ENCODE measurements at regions not wholly inside any gene's neighbourhood (a gene's known extent, or its start where the extent isn't known, plus 50 kb on each side); places are given as distances from the start of the nearest gene placed in this dataset.

- H3K36me3 Mint-ChIP-seq (ENCODE audit: low read depth), result no peaks in the 10 kb centered on the region
- H3K9me3 Mint-ChIP-seq, result peaks cover 5% of the 10 kb centered on the region; the same call in 1 of the 2 replicates
- no peaks in the 10 kb centered on the region; the same call in 1 of the 2 replicates for H3K4me1 Mint-ChIP-seq (ENCODE audit: low read depth)
- no peak for DNase-seq
- H3K27me3 Mint-ChIP-seq (ENCODE audit: insufficient read depth), result peaks cover 4% of the 10 kb centered on the region; the same call in 1 of the 2 replicates
- H3K4me3 Mint-ChIP-seq, result no peak overlapping the region
- no peak for TF ChIP-seq CTCF (IDR thresholded peaks at IDR 0.05)
- no peak overlapping the region for H3K27ac Mint-ChIP-seq
These were observed 204.7 kb upstream of the GOT2 start for GRCh38 chr16:58938811-58939210.

GRCh38 chr16:58937661-58938060 is 203.5 kb upstream of the GOT2 start:
- Mint-ChIP-seq H3K4me1 (ENCODE audit: low read depth) (no peaks in the 10 kb centered on the region; the same call in 1 of the 2 replicates), H3K9me3 (peaks cover 9% of the 10 kb centered on the region; the same call in 1 of the 2 replicates), H3K4me3 (no peak overlapping the region), H3K36me3 (ENCODE audit: low read depth) (no peaks in the 10 kb centered on the region), H3K27ac (no peak overlapping the region), H3K27me3 (ENCODE audit: insufficient read depth) (peaks cover 4% of the 10 kb centered on the region; the same call in 1 of the 2 replicates)
- no peak for TF ChIP-seq CTCF (IDR thresholded peaks at IDR 0.05)
- DNase-seq, result no peak

GRCh38 chr16:58933186-58933585 is 199.1 kb upstream of the GOT2 start:
- Mint-ChIP-seq H3K4me1 (ENCODE audit: low read depth) (no peaks in the 10 kb centered on the region; the same call in 1 of the 2 replicates), H3K9me3 (peaks cover 9% of the 10 kb centered on the region; the same call in 1 of the 2 replicates), H3K36me3 (ENCODE audit: low read depth) (no peaks in the 10 kb centered on the region), H3K4me3 (no peak overlapping the region), H3K27ac (no peak overlapping the region), H3K27me3 (ENCODE audit: insufficient read depth) (peaks cover 1% of the 10 kb centered on the region; the same call in 1 of the 2 replicates)
- no peak for DNase-seq
- TF ChIP-seq CTCF (IDR thresholded peaks at IDR 0.05), result no peak

GRCh38 chr16:58931436-58931835 is 197.3 kb upstream of the GOT2 start:
- H3K4me1 Mint-ChIP-seq (ENCODE audit: low read depth), result no peaks in the 10 kb centered on the region

GRCh38 chr16:58923094-58923493 is 189.0 kb upstream of the GOT2 start:
- Mint-ChIP-seq H3K27me3 (ENCODE audit: insufficient read depth) (no peaks in the 10 kb centered on the region), H3K4me3 (no peak overlapping the region), H3K27ac (no peak overlapping the region), H3K36me3 (ENCODE audit: low read depth) (peaks cover 4% of the 10 kb centered on the region; the same call in 1 of the 2 replicates), H3K4me1 (ENCODE audit: low read depth) (no peaks in the 10 kb centered on the region), H3K9me3 (peaks cover 18% of the 10 kb centered on the region)
- no peak for TF ChIP-seq CTCF (IDR thresholded peaks at IDR 0.05)
- DNase-seq, result no peak

More at GRCh38 chr16:58931436-58931835, 197.3 kb upstream of the GOT2 start:
- TF ChIP-seq CTCF (IDR thresholded peaks at IDR 0.05), result no peak
- no peaks in the 10 kb centered on the region for H3K36me3 Mint-ChIP-seq (ENCODE audit: low read depth)
- H3K9me3 Mint-ChIP-seq, result peaks cover 4% of the 10 kb centered on the region; the same call in 1 of the 2 replicates
- no peak for DNase-seq
- peaks cover 1% of the 10 kb centered on the region; the same call in 1 of the 2 replicates for H3K27me3 Mint-ChIP-seq (ENCODE audit: insufficient read depth)
- H3K4me3 Mint-ChIP-seq, result no peak overlapping the region
- H3K27ac Mint-ChIP-seq, result no peak overlapping the region
